ENCODE measurements at regions not wholly inside any gene's neighbourhood (a gene's known extent, or its start where the extent isn't known, plus 50 kb on each side); places are given as distances from the start of the nearest gene placed in this dataset.

DNA sequence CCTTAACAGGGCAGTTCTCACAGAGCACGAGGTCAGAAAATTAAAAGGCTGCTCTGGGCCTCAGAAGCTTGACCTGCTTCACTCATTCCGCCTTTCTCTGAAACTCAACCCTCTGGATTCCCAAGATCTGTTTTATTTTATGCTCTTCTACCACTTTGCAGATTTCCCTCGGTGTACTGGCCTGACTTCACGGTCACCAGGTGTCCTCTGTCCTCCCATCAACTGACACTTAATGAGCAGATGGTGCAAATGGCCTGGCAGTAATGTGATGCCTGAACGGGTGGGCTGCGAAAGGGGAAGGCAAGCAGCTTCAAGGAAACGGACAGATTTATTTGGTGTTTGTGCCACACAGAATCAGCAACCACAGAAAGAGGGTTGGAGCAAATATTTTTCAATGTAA, 169.7 kb upstream of the TFAP2D start:
- TF ChIP-seq, protein P1, sequence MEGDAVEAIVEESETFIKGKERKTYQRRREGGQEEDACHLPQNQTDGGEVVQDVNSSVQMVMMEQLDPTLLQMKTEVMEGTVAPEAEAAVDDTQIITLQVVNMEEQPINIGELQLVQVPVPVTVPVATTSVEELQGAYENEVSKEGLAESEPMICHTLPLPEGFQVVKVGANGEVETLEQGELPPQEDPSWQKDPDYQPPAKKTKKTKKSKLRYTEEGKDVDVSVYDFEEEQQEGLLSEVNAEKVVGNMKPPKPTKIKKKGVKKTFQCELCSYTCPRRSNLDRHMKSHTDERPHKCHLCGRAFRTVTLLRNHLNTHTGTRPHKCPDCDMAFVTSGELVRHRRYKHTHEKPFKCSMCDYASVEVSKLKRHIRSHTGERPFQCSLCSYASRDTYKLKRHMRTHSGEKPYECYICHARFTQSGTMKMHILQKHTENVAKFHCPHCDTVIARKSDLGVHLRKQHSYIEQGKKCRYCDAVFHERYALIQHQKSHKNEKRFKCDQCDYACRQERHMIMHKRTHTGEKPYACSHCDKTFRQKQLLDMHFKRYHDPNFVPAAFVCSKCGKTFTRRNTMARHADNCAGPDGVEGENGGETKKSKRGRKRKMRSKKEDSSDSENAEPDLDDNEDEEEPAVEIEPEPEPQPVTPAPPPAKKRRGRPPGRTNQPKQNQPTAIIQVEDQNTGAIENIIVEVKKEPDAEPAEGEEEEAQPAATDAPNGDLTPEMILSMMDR (IDR thresholded peaks at IDR 0.05), result no peak
- no peak for TF ChIP-seq POLR2A (IDR thresholded peaks at IDR 0.05)

Measured in heart left ventricle (tissue), 13 donors.